GM12875 (cell line): ENCODE measurements at regions not wholly inside any gene's neighbourhood (a gene's known extent, or its start where the extent isn't known, plus 50 kb on each side); places are given as distances from the start of the nearest gene placed in this dataset.

Experiments used
- H3K4me3 ChIP-seq: one replicate; pipeline ENCODE4 v1.5.1; 2011; ENCODE audit warnings: low read depth, low read length, control low read depth
- CTCF ChIP-seq: IDR thresholded peaks from 2 replicates; pipeline ENCODE4 v1.5.1; 2011; ENCODE audit warnings: low read depth, mild to moderate bottlenecking, control low read depth, inconsistent platforms, low read length, moderate library complexity, borderline replicate concordance; ENCODE audit not compliant: insufficient read depth

DNA sequence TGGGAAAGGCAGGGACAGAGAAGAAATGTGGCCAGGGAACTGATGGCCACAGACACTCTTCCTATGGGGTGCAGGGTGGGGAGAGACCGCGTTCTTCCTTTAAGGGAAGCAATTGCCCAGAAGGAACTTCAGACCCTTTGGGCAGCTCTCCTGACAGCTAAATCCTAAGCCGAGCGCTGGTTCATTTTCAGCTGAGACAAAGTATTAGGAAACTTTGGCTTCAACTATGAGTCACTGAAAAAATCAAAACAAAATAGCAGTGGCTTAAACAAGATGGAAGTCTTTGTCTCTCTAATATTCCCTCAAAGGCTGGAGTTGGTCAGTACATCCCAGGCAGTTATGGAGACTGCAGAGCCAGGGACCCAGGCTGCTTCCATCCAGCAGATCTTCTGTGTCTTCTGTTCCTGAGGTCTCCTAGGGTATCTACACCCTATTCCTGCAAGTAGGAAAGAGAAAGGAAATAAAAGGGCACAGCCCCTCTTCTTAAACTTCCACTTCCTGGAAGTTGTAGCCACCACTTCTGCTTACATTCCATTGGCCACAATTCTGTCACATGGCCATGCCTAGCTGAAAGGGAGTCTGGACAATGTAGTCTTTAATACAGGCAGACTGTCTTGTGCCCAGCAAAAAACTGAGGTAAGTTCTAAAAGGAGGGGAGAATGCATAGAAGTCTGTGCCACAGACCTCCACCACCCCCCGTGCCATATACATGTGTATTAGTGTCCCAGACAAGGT, 163.5 kb downstream of the KATNAL1 start:
- H3K4me3 ChIP-seq = no peak overlapping the region

GRCh38 chr13:30142486-30143211, 164.7 kb downstream of the KATNAL1 start:
- H3K4me3 ChIP-seq = no peak overlapping the region
- TF ChIP-seq CTCF = no peak

More for the DNA sequence above, 163.5 kb downstream of the KATNAL1 start:
- no peak for TF ChIP-seq CTCF

- TF ChIP-seq CTCF = no peak
- H3K4me3 ChIP-seq = no peak overlapping the region
Measured at GRCh38 chr13:30141775-30142485, 165.4 kb downstream of the KATNAL1 start.

DNA sequence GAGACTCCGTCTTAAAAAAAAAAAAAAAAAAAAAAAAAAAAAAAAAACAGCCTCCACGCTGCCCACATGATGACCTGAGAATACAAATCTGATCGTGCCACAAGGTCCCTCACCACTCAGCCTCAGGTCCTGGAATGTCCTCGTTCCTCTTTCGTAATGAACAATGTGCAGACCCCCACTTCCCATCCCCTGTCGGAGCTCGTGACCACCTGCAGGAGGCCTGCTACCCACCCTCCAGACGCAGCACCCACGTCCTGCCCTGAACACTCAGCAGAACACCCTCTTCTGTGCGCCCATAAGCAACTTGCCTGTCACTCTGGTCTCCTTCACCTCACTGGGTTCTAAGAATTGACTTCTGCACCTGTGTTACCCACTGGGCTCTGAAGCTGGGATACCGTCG, 166.4 kb downstream of the KATNAL1 start:
- H3K4me3 ChIP-seq = no peak overlapping the region
- TF ChIP-seq CTCF = no peak

- no peak for TF ChIP-seq CTCF
- H3K4me3 ChIP-seq = no peak overlapping the region
Measured at GRCh38 chr13:30138511-30138910, 168.8 kb downstream of the KATNAL1 start.

GRCh38 chr13:30135868-30136267, 171.5 kb downstream of the KATNAL1 start:
- TF ChIP-seq CTCF = no peak

More at GRCh38 chr13:30135868-30136267, 171.5 kb downstream of the KATNAL1 start:
- H3K4me3 ChIP-seq = no peak overlapping the region
